ENCODE measurements at regions not wholly inside any gene's neighbourhood (a gene's known extent, or its start where the extent isn't known, plus 50 kb on each side); places are given as distances from the start of the nearest gene placed in this dataset.

- no peak for TF ChIP-seq CTCF (conservative IDR thresholded peaks at IDR 0.05; ENCODE audit: low read depth, low read length)
- no peak for TF ChIP-seq EZH2 (IDR thresholded peaks at IDR 0.05; ENCODE audit: borderline replicate concordance, low read depth, low read length, poor library complexity, severe bottlenecking)
Observed at GRCh38 chr15:70578196-70578595, 185.2 kb downstream of the UACA start.

All from A673 (cell line).